HCT116 (cell line): ENCODE measurements at regions not wholly inside any gene's neighbourhood (a gene's known extent, or its start where the extent isn't known, plus 50 kb on each side); places are given as distances from the start of the nearest gene placed in this dataset.

Experiments used
- POLR2A ChIP-seq: IDR thresholded peaks from 2 replicates; pipeline ENCODE4 v1.7.0; 2011; ENCODE audit warnings: borderline replicate concordance; ENCODE audit not compliant: insufficient read depth, insufficient read length; ENCODE audit errors: extremely low read depth
- SP1 ChIP-seq: IDR thresholded peaks from 2 replicates; pipeline ENCODE4 v1.6.1; 2012; ENCODE audit warnings: low read depth
- TF ChIP-seq, protein P1 (sequence below): IDR thresholded peaks from 2 replicates; pipeline ENCODE4 v1.6.1; 2011; ENCODE audit warnings: mild to moderate bottlenecking, low read length, moderate library complexity; ENCODE audit not compliant: insufficient replicate concordance; ENCODE audit errors: extremely low read depth
- TF ChIP-seq, protein P2 (sequence below): IDR thresholded peaks from 2 replicates; pipeline ENCODE4 v1.6.1; 2012

DNA sequence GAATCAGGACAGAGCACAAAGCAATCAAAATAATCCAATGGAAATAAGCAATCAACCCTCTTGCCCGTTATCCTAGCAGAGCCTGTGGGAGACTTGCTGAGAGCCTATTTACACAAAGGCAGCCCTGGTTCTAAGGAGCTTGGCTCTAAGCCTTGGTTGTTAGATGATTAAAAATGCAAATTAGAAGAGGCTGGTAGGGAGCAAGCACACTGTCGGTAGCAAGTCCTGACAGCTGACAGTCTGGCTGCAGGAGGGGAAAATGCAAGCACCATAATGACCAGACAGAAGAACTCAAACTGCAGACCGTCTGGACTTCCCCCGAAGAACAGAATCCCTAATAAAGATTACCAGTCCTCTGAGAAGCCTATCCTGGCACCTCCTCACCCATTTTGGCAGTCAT, 131.8 kb upstream of the CTTNBP2 start:
- TF ChIP-seq, protein P1, sequence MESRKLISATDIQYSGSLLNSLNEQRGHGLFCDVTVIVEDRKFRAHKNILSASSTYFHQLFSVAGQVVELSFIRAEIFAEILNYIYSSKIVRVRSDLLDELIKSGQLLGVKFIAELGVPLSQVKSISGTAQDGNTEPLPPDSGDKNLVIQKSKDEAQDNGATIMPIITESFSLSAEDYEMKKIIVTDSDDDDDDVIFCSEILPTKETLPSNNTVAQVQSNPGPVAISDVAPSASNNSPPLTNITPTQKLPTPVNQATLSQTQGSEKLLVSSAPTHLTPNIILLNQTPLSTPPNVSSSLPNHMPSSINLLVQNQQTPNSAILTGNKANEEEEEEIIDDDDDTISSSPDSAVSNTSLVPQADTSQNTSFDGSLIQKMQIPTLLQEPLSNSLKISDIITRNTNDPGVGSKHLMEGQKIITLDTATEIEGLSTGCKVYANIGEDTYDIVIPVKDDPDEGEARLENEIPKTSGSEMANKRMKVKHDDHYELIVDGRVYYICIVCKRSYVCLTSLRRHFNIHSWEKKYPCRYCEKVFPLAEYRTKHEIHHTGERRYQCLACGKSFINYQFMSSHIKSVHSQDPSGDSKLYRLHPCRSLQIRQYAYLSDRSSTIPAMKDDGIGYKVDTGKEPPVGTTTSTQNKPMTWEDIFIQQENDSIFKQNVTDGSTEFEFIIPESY = no peak
- TF ChIP-seq SP1 (no peak), POLR2A (no peak)
- TF ChIP-seq, protein P2, sequence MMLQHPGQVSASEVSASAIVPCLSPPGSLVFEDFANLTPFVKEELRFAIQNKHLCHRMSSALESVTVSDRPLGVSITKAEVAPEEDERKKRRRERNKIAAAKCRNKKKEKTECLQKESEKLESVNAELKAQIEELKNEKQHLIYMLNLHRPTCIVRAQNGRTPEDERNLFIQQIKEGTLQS = no peak
